H1 (cell line): ENCODE measurements at regions not wholly inside any gene's neighbourhood (a gene's known extent, or its start where the extent isn't known, plus 50 kb on each side); places are given as distances from the start of the nearest gene placed in this dataset.

Experiments
- BCL11A ChIP-seq, 2 experiments: IDR thresholded peaks; one replicate each; pipeline ENCODE4 v1.6.1; 2011; ENCODE audit warnings: low read depth in 2 of 2, low read length in 2 of 2, mild to moderate bottlenecking in 2 of 2
- CHD1 ChIP-seq: IDR thresholded peaks from 2 replicates; pipeline ENCODE4 v1.6.1; 2012; ENCODE audit warnings: low read depth, low read length, improper control_type of control experiment
- KDM5A ChIP-seq: fragments of 200-600 bp; IDR thresholded peaks from 2 replicates; pipeline ENCODE4 v1.7.1; 2012; ENCODE audit warnings: mild to moderate bottlenecking, low read length, inconsistent platforms, mixed read lengths
- RXRA ChIP-seq: IDR thresholded peaks from 2 replicates; pipeline ENCODE4 v1.6.1; 2011; ENCODE audit warnings: low read depth, mild to moderate bottlenecking, low read length, moderate library complexity; ENCODE audit not compliant: insufficient read depth
- SP2 ChIP-seq: IDR thresholded peaks from 2 replicates; pipeline ENCODE4 v1.6.1; 2012; ENCODE audit warnings: mild to moderate bottlenecking, low read length, inconsistent platforms
- TCF12 ChIP-seq: IDR thresholded peaks from 2 replicates; pipeline ENCODE4 v1.6.1; 2011; ENCODE audit warnings: low read depth, mild to moderate bottlenecking, low read length
- TF ChIP-seq, protein P1 (sequence below): fragments of 300-600 bp; sonication (generic); IDR thresholded peaks from 2 replicates; pipeline ENCODE4 v1.7.1; 2012; ENCODE audit warnings: low read length, moderate library complexity, mild to moderate bottlenecking, inconsistent platforms; ENCODE audit not compliant: insufficient replicate concordance

DNA sequence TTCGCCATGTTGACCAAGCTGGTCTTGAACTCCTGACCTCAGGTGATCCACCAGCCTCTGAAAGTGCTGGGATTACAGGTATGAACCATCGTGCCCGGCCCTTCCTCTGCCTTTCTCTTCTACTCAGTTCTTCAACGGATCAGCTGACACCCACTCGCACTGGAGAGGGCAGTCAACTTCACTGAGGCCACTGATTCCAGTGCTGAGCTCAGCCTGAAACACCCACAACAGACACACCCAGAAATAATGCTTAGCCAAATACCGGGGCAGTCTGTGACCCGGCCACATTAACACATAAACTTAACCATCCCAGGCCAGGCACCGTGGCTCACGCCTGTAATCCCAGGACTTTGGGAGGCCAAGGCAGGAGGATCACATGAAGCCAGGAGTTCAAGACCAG is 119.3 kb upstream of the CHST15 start (continued):
- TF ChIP-seq, protein P1, sequence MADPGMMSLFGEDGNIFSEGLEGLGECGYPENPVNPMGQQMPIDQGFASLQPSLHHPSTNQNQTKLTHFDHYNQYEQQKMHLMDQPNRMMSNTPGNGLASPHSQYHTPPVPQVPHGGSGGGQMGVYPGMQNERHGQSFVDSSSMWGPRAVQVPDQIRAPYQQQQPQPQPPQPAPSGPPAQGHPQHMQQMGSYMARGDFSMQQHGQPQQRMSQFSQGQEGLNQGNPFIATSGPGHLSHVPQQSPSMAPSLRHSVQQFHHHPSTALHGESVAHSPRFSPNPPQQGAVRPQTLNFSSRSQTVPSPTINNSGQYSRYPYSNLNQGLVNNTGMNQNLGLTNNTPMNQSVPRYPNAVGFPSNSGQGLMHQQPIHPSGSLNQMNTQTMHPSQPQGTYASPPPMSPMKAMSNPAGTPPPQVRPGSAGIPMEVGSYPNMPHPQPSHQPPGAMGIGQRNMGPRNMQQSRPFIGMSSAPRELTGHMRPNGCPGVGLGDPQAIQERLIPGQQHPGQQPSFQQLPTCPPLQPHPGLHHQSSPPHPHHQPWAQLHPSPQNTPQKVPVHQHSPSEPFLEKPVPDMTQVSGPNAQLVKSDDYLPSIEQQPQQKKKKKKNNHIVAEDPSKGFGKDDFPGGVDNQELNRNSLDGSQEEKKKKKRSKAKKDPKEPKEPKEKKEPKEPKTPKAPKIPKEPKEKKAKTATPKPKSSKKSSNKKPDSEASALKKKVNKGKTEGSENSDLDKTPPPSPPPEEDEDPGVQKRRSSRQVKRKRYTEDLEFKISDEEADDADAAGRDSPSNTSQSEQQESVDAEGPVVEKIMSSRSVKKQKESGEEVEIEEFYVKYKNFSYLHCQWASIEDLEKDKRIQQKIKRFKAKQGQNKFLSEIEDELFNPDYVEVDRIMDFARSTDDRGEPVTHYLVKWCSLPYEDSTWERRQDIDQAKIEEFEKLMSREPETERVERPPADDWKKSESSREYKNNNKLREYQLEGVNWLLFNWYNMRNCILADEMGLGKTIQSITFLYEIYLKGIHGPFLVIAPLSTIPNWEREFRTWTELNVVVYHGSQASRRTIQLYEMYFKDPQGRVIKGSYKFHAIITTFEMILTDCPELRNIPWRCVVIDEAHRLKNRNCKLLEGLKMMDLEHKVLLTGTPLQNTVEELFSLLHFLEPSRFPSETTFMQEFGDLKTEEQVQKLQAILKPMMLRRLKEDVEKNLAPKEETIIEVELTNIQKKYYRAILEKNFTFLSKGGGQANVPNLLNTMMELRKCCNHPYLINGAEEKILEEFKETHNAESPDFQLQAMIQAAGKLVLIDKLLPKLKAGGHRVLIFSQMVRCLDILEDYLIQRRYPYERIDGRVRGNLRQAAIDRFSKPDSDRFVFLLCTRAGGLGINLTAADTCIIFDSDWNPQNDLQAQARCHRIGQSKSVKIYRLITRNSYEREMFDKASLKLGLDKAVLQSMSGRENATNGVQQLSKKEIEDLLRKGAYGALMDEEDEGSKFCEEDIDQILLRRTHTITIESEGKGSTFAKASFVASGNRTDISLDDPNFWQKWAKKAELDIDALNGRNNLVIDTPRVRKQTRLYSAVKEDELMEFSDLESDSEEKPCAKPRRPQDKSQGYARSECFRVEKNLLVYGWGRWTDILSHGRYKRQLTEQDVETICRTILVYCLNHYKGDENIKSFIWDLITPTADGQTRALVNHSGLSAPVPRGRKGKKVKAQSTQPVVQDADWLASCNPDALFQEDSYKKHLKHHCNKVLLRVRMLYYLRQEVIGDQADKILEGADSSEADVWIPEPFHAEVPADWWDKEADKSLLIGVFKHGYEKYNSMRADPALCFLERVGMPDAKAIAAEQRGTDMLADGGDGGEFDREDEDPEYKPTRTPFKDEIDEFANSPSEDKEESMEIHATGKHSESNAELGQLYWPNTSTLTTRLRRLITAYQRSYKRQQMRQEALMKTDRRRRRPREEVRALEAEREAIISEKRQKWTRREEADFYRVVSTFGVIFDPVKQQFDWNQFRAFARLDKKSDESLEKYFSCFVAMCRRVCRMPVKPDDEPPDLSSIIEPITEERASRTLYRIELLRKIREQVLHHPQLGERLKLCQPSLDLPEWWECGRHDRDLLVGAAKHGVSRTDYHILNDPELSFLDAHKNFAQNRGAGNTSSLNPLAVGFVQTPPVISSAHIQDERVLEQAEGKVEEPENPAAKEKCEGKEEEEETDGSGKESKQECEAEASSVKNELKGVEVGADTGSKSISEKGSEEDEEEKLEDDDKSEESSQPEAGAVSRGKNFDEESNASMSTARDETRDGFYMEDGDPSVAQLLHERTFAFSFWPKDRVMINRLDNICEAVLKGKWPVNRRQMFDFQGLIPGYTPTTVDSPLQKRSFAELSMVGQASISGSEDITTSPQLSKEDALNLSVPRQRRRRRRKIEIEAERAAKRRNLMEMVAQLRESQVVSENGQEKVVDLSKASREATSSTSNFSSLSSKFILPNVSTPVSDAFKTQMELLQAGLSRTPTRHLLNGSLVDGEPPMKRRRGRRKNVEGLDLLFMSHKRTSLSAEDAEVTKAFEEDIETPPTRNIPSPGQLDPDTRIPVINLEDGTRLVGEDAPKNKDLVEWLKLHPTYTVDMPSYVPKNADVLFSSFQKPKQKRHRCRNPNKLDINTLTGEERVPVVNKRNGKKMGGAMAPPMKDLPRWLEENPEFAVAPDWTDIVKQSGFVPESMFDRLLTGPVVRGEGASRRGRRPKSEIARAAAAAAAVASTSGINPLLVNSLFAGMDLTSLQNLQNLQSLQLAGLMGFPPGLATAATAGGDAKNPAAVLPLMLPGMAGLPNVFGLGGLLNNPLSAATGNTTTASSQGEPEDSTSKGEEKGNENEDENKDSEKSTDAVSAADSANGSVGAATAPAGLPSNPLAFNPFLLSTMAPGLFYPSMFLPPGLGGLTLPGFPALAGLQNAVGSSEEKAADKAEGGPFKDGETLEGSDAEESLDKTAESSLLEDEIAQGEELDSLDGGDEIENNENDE, result no peak
- TF ChIP-seq TCF12 (no peak), SP2 (no peak), RXRA (no peak), KDM5A (no peak), BCL11A (IDR thresholded peaks at IDR 0.05; ENCODE audit: low read depth in 2 of 2, low read length in 2 of 2) (no peak), CHD1 (no peak)
